ACC112 (cell line): ENCODE measurements at regions not wholly inside any gene's neighbourhood (a gene's known extent, or its start where the extent isn't known, plus 50 kb on each side); places are given as distances from the start of the nearest gene placed in this dataset.

Experiments used
- H2AFZ ChIP-seq: fragments of 200-600 bp; sonication (generic); one replicate; pipeline ENCODE4 v1.6.0; 2017; ENCODE audit warnings: antibody characterized with exemption, low read length; ENCODE audit not compliant: unreplicated experiment
- H3K27ac ChIP-seq: fragments of 200-600 bp; sonication (generic); 2 replicates; pipeline ENCODE4 v1.5.1; 2014; ENCODE audit warnings: low read depth, mild to moderate bottlenecking, antibody characterized with exemption, low read length, moderate library complexity
- H3K27me3 ChIP-seq: fragments of 200-600 bp; sonication (generic); 2 replicates; pipeline ENCODE4 v1.6.1; 2014; ENCODE audit warnings: mild to moderate bottlenecking, antibody characterized with exemption, low read length, moderate library complexity, mixed read lengths; ENCODE audit not compliant: insufficient read depth
- H3K36me3 ChIP-seq: fragments of 200-600 bp; sonication (generic); 2 replicates; pipeline ENCODE4 v1.6.1; 2016; ENCODE audit warnings: mild to moderate bottlenecking, antibody characterized with exemption, low read length, moderate library complexity, mixed read lengths; ENCODE audit not compliant: insufficient read depth
- H3K4me1 ChIP-seq: fragments of 200-600 bp; sonication (generic); one replicate; pipeline ENCODE4 v1.6.1; 2016; ENCODE audit warnings: low read length, mixed read lengths; ENCODE audit not compliant: insufficient read depth, unreplicated experiment, control insufficient read depth
- H3K4me3 ChIP-seq: fragments of 200-600 bp; sonication (generic); 2 replicates; pipeline ENCODE4 v1.5.1; 2014; ENCODE audit warnings: mild to moderate bottlenecking, low read depth, low read length
- H3K79me2 ChIP-seq: fragments of 200-600 bp; sonication (generic); one replicate; pipeline ENCODE4 v1.6.0; 2016; ENCODE audit warnings: low read length; ENCODE audit not compliant: control insufficient read depth, unreplicated experiment, insufficient read depth

- Histone ChIP-seq H3K27ac (no peak overlapping the region), H3K4me1 (no peaks in the 10 kb centered on the region), H3K36me3 (no peaks in the 10 kb centered on the region), H2AFZ (no peak overlapping the region), H3K4me3 (no peak overlapping the region), H3K79me2 (no peaks in the 10 kb centered on the region), H3K27me3 (no peaks in the 10 kb centered on the region)
Measured at GRCh38 chr14:89061696-89062095, 237.2 kb downstream of the TTC8 start.

- Histone ChIP-seq H3K36me3 (no peaks in the 10 kb centered on the region), H2AFZ (no peak overlapping the region), H3K27ac (no peak overlapping the region), H3K27me3 (no peaks in the 10 kb centered on the region; the same call in 1 of the 2 replicates), H3K4me3 (no peak overlapping the region), H3K4me1 (no peaks in the 10 kb centered on the region), H3K79me2 (no peaks in the 10 kb centered on the region)
Measured at GRCh38 chr14:89065879-89066278, 241.4 kb downstream of the TTC8 start.

GRCh38 chr14:89067293-89067972 is 243.0 kb downstream of the TTC8 start:
- H3K4me3 ChIP-seq = no peak overlapping the region
- no peak overlapping the region for H3K27ac ChIP-seq
- H3K4me1 ChIP-seq = no peaks in the 10 kb centered on the region
- no peaks in the 10 kb centered on the region; the same call in 1 of the 2 replicates for H3K27me3 ChIP-seq
- H3K79me2 ChIP-seq = no peaks in the 10 kb centered on the region
- H3K36me3 ChIP-seq = no peaks in the 10 kb centered on the region
- no peak overlapping the region for H2AFZ ChIP-seq

GRCh38 chr14:89078021-89078795 is 253.8 kb downstream of the TTC8 start:
- Histone ChIP-seq H3K27ac (no peak overlapping the region), H3K27me3 (peaks cover 39% of the 10 kb centered on the region), H3K4me1 (no peaks in the 10 kb centered on the region), H2AFZ (no peak overlapping the region), H3K36me3 (no peaks in the 10 kb centered on the region), H3K79me2 (no peaks in the 10 kb centered on the region), H3K4me3 (no peak overlapping the region)

- Histone ChIP-seq H3K4me1 (no peaks in the 10 kb centered on the region), H2AFZ (no peak overlapping the region), H3K27me3 (peaks cover 24% of the 10 kb centered on the region), H3K27ac (no peak overlapping the region), H3K4me3 (no peak overlapping the region), H3K79me2 (no peaks in the 10 kb centered on the region), H3K36me3 (no peaks in the 10 kb centered on the region)
Measured at GRCh38 chr14:89085231-89085731, 260.8 kb downstream of the TTC8 start.

- no peaks in the 10 kb centered on the region for H3K36me3 ChIP-seq
- no peak overlapping the region for H2AFZ ChIP-seq
- H3K27ac ChIP-seq = no peak overlapping the region
- no peaks in the 10 kb centered on the region for H3K4me1 ChIP-seq
- peaks cover 24% of the 10 kb centered on the region for H3K27me3 ChIP-seq
- H3K4me3 ChIP-seq = no peak overlapping the region
- no peaks in the 10 kb centered on the region for H3K79me2 ChIP-seq
Measured at GRCh38 chr14:89085737-89086382, 261.4 kb downstream of the TTC8 start.

- Histone ChIP-seq H3K4me1 (no peaks in the 10 kb centered on the region), H3K79me2 (no peaks in the 10 kb centered on the region), H2AFZ (no peak overlapping the region), H3K36me3 (no peaks in the 10 kb centered on the region), H3K27ac (no peak overlapping the region), H3K4me3 (no peak overlapping the region), H3K27me3 (peaks cover 28% of the 10 kb centered on the region)
Measured at GRCh38 chr14:89088530-89088929, 264.1 kb downstream of the TTC8 start.

- H3K27ac ChIP-seq = no peak overlapping the region
- H3K79me2 ChIP-seq = no peaks in the 10 kb centered on the region
- H3K4me1 ChIP-seq = no peaks in the 10 kb centered on the region
- no peaks in the 10 kb centered on the region for H3K36me3 ChIP-seq
- H3K27me3 ChIP-seq = peaks cover 26% of the 10 kb centered on the region
- no peak overlapping the region for H2AFZ ChIP-seq
- no peak overlapping the region for H3K4me3 ChIP-seq
Measured at GRCh38 chr14:89089330-89089729, 264.9 kb downstream of the TTC8 start.

- Histone ChIP-seq H3K79me2 (no peaks in the 10 kb centered on the region), H2AFZ (no peak overlapping the region), H3K4me1 (no peaks in the 10 kb centered on the region), H3K27ac (no peak overlapping the region), H3K27me3 (peaks cover 4% of the 10 kb centered on the region; the same call in 1 of the 2 replicates), H3K4me3 (no peak overlapping the region), H3K36me3 (no peaks in the 10 kb centered on the region)
Measured at GRCh38 chr14:89091781-89092180, 267.3 kb downstream of the TTC8 start.

- Histone ChIP-seq H3K79me2 (no peaks in the 10 kb centered on the region), H2AFZ (no peak overlapping the region), H3K4me3 (no peak overlapping the region), H3K36me3 (no peaks in the 10 kb centered on the region), H3K27me3 (peaks cover 4% of the 10 kb centered on the region; the same call in 1 of the 2 replicates), H3K27ac (no peak overlapping the region), H3K4me1 (no peaks in the 10 kb centered on the region)
Measured at GRCh38 chr14:89093083-89093730, 268.8 kb downstream of the TTC8 start.
